Right renal cortex interstitium (tissue), 3 donors: ENCODE measurements at regions not wholly inside any gene's neighbourhood (a gene's known extent, or its start where the extent isn't known, plus 50 kb on each side); places are given as distances from the start of the nearest gene placed in this dataset.
"Not testable (repeated sequence)": the region's sequence is repeated elsewhere in the genome, so short reads cannot be mapped to it uniquely, and the experiment has no call there.

ENCODE experiments used
- DNase-seq, 3 donors: peaks; one replicate each; pipeline ENCODE4 v3.0.0-alpha.2; 2013; ENCODE audit warnings: low read depth in 3 of 3, low spot score in 2 of 3

DNA sequence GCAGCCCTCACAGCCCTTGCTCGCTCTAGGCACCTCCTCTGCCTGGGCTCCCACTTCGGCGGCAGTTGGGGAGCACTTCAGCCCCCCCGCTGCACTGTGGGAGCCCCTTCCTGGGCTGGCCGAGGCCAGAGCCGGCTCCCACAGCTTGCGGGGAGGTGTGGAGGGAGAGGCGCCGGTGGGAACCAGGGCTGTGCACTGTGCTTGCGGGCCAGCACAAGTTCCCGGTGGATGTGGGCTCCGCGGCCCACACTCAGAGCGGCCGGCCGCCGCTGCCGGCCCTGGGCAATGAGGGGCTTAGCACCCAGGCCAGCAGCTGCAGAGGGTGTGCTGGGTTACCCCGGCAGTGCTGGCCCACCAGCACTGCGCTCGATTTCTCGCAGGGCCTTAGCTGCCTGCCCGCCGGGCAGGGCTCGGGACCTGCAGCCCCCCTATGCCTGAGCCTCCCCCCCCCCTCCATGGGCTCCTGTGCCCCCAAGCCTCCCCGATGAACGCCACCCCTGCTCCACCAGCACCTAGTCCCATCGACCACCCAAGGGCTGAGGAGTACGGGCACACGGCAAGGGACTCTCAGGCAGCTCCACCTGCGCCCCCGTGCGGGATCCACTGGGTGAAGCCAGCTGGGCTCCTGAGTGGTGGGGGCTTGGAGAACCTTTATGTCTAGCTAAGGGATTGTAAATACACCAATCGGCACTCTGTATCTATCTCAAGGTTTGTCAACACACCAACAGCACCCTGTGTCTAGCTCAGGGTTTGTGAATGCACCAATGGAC is 224.8 kb downstream of the ZNF608 start:
- no peak for DNase-seq

DNA sequence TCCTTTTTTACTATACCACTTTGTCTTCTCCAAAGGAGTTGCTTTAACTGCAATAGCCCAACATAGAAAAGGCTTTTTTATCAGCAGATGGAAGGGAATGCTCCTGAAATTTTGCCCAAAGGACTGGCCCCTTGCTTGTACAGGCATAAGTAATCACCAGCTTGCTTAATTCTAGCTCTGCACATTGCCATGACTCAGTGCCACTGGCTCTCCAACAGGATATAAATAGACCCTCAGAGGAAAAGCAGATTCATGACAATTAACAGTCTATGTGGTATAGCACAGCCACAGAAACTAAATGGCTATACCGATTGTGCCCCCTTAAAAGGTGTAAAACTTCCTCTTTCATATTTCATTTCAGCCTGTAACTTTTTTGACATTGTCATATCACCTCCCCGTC is 227.0 kb downstream of the ZNF608 start:
- DNase-seq = no peak

DNA sequence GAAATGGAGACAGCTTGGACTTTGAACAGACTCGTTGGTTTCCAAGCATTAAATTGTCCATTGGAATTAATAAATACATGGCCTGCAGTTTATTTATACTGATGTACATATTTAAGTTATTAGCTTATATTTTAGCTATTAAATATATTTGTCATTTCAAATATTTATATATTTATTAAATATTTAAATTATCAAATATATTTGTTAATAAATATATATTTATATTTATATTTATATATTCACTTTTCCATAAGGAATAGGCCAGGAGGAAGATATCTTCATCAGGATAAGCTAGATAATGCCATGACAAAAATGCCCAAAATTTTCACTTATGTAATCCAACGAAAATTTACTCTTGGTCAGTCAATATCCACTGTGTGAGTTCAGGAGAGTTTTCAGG is 229.9 kb downstream of the ZNF608 start:
- DNase-seq = no peak

DNA sequence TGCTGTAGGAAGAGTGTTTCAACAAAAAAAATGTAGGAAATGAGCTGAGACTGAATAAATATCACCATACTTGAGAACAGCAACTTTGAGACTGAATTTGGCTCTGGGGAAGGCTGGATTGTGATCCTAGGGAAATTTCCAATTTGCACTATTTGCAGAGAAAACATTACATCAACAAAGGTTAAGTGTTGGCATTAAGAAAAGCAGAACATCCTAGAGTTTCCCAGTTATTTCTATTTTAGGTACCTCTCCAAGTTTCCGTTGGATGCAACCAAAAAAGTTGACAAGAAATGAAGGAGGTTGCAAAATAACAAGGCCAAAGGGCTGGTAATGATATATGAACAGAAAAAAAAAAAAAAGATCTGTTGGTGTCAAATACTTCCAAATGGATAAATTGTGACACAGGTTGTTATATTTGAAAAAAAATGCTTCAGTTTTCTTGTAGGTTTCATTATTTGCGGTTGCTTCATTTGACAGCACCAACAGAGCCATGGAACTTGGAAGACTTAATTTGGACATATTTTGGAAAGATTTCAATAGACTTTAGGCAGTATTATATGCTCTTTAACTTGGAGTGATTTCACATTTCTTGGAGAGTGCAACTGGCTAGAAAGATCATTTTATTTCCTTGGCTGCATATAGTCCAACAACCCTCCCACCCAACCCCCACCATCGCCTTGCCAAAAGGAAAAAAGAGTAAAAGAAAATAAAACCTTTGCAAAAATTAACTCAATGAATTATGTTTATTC is 230.8 kb downstream of the ZNF608 start:
- no peak for DNase-seq

DNA sequence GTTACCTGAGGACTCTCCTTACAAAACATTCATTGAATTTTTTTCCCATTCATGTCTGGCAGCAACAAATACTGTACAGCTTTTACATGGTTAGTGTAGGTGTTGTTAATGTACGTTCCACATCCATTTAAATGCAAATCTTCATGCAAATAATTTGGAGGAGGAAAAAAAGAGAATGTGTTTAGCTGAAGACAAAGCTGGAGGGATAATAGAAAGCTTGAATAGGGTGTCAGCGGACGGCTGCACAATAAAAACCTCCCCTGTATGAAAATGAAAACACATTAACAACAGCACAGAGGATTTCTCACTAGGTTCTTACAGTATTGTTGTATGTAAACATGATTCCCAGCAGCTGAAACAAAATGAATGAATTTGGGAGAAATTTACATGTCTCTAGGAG is 231.5 kb downstream of the ZNF608 start:
- DNase-seq = no peak

DNA sequence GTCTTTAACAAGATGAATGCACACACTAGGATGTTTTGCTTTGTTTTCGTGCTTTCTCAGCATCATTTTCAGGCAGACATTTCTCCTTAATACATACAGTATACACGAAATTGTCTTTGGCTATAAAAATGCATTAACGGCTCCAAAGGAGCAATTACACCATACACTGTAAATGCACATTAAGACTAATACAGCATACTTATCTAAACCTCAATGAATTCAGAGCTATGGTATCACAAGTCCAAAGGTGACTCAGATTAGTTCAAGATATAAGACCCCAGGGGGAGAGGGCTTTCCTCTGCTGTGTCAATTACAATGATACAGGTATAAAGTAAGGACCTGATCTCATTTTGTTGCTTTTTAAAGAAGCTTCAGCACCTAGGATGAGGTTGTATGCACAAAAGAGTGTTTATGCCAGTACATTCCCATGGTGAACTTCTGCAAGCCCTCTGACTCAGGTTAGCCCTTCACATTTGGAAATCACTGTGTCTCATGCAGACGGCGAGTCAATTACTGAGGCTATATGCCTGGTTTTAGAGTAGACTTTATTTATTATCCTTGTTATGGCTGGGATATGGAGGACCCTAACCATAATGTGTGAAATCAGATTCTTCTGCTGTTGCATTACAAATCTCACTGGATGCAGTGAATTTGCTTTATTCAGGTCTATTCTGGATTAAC is 233.3 kb downstream of the ZNF608 start:
- no peak for DNase-seq

DNA sequence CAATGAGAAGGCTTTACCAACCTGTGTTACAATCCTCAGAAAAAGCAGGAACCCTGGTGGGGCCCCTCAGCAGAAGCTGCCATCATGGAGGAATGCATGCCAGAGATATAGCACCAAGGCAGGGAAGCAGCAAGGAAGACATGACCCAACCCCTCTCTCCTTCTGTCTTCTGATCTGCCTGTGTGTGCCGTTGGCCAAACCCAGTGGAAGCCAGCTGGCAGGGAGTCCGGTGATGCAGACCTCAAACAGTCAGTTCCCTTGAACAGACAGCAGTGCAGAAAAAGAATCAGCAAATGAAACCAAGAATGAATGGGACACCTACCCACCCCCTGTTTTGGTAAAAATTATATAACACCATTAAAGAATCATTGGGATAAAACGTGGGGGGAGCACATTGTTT is 234.2 kb downstream of the ZNF608 start:
- DNase-seq = no peak

DNA sequence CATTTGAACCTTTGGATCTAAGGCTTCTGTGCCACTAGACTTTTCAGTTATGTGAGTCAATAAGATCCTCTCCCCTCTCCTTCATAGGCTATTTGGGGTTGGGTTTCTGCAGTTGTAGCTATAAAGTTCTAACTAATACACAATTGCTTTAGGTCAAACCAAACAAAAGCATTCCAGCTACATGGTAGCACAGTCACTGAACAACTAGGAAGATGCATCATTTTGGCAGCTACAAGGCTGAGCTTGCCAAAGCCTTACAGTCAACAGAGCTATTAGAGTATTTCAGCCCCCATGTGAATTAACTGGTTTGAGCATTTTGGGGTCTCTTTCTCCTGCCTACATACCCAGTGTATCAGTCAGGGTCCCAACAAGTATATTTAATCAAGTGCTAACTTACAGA is 234.6 kb downstream of the ZNF608 start:
- no peak for DNase-seq

DNA sequence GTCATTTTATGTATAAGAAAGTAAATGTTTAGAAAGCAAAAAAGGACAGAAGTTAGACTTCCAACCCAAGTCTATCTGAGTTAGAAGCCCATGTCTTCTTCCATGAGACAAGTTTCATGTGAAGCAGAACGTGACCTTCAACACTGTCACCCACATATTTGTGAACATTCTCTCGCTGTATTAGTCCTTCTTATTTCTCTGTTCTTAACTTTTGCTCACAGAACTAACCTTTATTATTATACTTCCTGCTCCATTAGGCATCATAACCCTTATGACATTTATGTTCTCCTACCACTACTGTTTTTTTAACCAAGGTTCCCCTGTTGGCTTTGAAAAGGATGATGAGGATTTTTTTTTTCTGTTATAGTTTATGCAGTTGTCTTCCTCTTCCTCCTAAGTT is 238.8 kb downstream of the ZNF608 start:
- DNase-seq = no peak

DNA sequence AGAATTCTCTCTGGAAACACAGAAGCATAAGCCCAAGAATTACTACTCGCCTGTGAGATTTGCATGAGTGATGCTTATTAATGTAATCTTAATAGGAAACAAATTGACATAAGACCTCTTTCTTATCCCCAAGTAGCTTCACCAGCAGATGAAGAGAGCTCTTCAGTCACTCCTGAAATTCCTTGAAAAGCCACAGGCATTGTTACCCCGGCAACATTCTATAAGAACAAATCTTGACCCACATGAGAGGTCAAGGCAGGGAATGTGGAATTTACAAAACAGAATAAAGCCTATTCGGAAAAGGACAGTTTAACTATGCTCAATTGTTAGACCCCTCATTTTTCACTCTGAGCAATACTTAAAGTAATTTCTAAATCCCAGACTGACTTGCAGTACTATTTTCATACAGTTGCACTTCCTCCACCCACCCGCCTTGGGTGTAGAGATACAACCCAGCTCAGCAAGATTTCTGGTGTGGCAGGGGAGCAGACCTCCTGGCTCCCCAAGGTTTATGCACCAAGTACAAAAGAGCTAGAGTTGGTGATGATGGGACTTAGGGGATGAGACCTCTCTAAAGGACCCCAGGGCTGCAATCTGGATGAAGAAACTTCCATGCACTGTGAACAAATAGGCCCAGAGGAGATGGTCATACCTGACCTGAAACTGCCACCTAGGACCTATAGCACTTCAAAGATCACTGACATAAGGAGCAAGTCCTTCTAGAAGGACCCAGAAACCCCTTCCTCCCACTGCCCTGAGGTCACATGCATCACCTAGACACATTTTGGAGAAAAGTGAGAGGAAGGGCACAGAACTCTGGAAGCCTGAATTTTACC is 242.1 kb downstream of the ZNF608 start:
- DNase-seq = no peak

DNA sequence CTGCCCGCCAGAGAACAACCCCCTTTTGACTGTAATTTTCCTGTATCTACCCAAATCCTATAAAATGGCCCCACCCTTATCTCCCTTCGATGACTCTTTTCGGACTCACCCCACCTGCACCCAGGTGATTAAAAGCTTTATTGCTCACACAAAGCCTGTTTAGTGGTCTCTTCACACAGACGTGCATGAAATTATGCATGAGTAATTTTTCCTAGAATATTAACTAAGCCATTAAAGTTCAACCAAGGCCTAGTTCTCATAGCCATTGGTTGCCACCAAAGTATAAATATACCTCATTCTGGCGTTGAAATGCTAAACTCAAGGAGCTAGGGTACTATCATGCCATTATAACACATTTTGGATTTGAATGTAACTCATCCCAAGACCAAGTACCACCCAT is 243.9 kb downstream of the ZNF608 start:
- DNase-seq = no peak

DNA sequence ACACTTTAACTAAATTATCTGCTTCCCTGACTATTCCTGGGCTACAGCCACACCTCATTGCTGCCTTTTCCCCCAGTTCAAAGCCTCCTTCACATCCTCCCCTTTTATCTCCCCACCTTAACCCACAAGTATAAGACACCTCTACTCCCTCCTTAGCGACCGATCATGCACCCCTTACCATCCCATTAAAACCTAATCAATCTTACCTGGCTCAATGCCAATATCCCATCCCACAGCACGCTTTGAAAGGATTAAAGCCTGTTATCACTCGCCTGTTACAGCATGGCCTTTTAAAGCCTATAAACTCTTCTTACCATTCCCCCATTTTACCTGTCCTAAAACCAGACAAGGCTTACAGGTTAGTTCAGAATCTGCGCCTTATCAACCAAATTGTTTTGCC is 246.6 kb downstream of the ZNF608 start:
- not testable (repeated sequence) for DNase-seq

DNA sequence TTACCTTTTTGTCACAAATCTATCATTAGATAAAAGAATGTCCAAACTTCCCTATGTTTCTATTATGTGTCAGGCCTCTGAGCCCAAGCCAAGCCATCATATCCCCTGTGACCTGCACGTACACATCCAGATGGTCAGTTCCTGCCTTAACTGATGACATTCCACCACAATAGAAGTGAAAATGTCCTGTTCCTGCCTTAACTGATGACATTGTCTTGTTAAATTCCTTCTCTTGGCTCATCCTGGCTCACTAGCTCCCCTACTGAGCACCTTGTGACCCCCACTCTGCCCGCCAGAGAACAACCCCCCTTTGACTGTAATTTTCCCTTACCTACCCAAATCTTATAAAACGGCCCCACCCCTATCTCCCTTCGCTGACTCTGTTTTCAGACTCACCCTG is 249.5 kb downstream of the ZNF608 start:
- not testable (repeated sequence) for DNase-seq

DNA sequence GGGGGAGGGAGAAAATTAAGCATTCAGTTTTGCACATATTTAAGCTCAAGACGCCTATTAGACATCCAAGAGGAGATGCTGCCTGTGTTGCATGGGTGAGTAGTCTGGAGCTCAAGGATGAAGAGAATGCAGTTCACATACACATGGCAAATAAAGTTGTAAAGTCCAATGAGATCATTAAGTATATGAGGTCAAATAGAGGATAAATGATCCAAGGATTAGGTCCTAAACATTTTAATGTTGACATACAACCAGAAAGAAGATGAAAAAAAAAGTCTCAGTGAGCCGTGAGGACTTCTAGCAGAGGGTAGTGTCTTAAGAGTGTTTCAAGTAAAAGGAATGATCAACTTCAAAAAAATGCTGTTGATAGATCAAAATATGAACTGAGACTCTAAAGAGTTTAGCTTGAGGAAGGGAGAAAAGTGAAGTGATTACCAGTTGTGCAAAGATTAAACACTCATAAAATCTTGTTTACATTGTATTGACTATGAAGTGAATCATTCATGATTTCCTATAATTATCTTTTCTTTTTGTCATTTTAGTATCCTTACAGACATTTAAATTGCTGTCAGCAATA is 251.8 kb downstream of the ZNF608 start:
- no peak for DNase-seq

DNA sequence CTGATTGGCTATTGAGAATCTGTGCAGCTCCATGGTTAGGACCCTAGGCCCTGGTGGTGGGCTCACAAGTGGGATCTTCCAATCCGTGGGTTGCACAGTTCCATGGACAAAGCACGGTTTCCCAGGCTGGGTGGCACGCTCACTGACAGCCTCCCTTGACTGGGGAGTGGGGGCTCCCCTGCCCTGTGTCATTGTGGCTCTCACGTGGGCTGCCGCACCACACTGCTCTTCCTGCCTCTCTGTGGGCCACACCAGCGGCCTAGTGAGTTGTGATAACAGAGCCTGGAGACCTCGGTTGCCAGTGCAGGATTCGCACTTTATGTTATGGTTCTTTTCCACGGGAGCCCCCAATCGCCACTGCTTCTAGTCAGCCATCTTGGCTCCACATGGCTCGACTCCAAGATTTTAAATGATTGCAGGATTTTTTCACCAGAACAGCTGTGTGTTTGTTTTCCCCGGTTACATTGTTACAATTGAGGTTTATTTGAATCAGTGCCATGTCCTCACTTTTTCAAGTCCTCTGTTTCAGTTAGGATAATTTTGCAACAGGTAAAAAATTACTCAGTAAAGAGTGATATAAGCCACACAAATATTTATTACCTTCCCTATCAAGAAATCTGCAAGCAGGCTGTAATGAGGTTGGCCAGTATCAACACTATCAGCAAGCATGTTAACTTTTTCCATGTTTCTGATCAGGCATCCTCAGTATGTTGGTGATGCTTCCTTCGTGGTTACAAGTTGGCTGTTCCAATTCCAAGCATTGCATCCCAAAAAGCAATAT is 253.8 kb downstream of the ZNF608 start:
- DNase-seq = no peak

DNA sequence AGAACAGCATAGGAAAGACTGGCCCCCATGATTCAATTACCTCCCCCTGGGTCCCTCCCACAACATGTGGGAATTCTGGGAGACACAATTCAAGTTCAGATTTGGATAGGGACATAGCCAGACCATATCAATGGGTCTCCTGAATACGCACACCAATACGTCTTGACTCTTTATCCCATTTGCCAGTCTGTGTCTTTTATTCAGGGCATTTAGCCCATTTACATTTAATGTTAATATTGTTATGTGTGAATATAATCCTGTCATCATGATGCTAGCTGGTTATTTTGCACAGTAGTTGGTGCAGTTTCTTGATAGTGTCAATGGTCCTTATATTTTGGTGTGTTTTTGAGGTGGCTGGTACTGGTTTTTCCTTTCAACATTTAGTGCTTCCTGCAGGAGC is 256.1 kb downstream of the ZNF608 start:
- DNase-seq = not testable (repeated sequence)

DNA sequence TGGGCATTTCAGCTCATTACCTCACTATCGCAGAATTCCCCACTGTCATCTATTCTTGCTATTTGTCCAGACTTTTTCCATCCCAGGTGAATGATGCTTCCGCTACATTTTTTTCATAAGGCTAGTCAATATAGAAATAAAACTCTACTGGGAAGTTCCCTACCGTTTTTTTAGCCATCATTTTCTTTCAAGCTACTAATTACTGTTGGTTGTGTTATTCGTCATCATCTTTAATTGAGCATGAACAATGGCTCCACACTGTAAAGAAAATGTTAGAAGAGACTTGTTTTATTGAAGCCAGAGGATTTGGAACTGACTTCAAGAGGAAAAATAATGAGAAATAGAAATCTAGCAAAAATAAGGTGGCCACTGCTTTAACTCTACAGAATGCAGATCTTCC is 265.0 kb downstream of the ZNF608 start:
- DNase-seq = no peak

DNA sequence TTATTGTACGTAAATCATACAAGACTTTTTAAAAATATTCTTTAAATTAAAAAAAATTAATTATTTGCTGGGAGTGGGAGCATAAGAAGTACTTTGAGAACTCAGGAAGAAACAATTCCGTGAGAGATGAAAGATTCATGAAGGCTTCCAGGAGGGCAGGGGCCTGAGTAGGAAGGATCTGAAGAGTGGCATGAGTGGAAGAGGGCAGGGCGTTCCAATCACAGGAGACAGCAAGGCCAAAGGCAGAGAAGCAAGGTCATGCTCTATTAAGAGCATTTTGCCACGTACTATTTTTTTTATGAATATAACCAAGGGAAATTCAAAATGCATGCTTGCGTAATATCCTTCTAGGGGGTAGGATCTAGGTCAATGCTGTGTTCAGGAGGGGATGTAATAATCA is 265.5 kb downstream of the ZNF608 start:
- no peak for DNase-seq

DNA sequence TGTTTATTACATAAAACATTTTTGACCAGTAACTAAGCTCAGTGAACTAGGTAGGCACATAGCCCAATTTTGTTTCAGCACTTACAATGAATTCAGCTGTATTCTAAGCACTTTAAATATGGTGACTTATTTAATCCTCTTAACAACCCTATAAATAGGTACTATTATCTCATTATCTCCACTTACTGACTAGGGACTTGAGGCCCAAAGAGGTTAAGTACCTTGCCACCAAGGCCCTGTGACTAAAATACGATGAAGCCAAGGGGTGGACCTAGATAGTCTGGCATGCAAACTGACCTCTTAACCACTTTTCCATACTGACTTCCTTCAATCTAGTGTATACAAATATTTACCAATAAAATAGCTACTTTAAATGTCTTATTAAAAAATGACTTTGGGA is 266.4 kb downstream of the ZNF608 start:
- DNase-seq = no peak

DNA sequence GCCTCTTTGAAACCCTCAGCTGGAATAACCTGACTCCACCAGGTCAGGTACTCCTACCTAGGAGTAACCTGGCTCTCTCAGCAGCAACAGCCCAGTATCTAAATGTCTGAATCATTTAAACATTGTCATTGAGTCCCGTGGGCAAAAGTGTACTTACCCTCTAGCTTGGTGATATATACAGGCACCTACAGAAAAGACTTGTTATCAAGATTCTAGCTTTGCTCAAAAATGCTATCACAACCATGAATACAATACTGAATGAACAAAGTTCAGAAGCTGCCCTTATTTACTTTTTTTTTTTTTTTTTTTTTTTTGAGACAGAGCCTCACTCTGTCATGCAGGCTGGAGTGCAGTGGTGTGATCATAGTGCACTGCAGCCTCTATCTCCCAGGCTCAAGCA is 268.2 kb downstream of the ZNF608 start:
- DNase-seq = no peak
